GM12878 (cell line): ENCODE measurements at regions not wholly inside any gene's neighbourhood (a gene's known extent, or its start where the extent isn't known, plus 50 kb on each side); places are given as distances from the start of the nearest gene placed in this dataset.
"Not testable (repeated sequence)": the region's sequence is repeated elsewhere in the genome, so short reads cannot be mapped to it uniquely, and the experiment has no call there.

Experiments used
- CTCF ChIP-seq, 3 experiments: IDR thresholded peaks in 2 of 3; conservative IDR thresholded peaks in 1 of 3; 2 replicates each; pipeline ENCODE4 v1.5.1; 2011; ENCODE audit warnings: low read depth in 3 of 3, low read length in 3 of 3, mild to moderate bottlenecking in 3 of 3, control low read depth in 2 of 3, moderate library complexity in 2 of 3, inconsistent platforms in 1 of 3, mixed read lengths in 1 of 3; ENCODE audit not compliant: control insufficient read depth in 2 of 3, insufficient read depth in 1 of 3; ENCODE audit errors: extremely low read depth in 1 of 3
- EP300 ChIP-seq, 2 experiments: fragments of 150-350 bp in 1 of 2; IDR thresholded peaks; 2 replicates each; pipeline ENCODE4 v1.6.1; 2011 to 2012; ENCODE audit warnings: low read depth in 2 of 2, low read length in 2 of 2, borderline replicate concordance in 1 of 2, improper control_type of control experiment in 1 of 2, inconsistent platforms in 1 of 2; ENCODE audit not compliant: control insufficient read depth in 1 of 2
- IKZF1 ChIP-seq: fragments of 450-650 bp; conservative IDR thresholded peaks from 2 replicates; pipeline ENCODE4 v1.6.1; 2017; ENCODE audit warnings: antibody characterized with exemption, mild to moderate bottlenecking
- POLR2A ChIP-seq: IDR thresholded peaks from 2 replicates; pipeline ENCODE4 v1.6.1; 2011; ENCODE audit warnings: low read depth, mild to moderate bottlenecking, low read length

- not testable (repeated sequence) for TF ChIP-seq EP300 (IDR thresholded peaks at IDR 0.05; ENCODE audit: borderline replicate concordance in 1 of 2, control insufficient read depth in 1 of 2, low read depth in 2 of 2, low read length in 2 of 2); CTCF (IDR thresholded peaks at IDR 0.05 in 2 of 3, conservative IDR thresholded peaks at IDR 0.05 in 1 of 3; ENCODE audit: control insufficient read depth in 2 of 3, extremely low read depth in 1 of 3, insufficient read depth in 1 of 3, low read depth in 3 of 3, low read length in 3 of 3); IKZF1; POLR2A
Observed at GRCh38 chr14:56454680-56455079, 124.9 kb upstream of the TMEM260 start.
